Glomerular visceral epithelial cell (primary cell): ENCODE measurements at regions not wholly inside any gene's neighbourhood (a gene's known extent, or its start where the extent isn't known, plus 50 kb on each side); places are given as distances from the start of the nearest gene placed in this dataset.
"Not testable (repeated sequence)": the region's sequence is repeated elsewhere in the genome, so short reads cannot be mapped to it uniquely, and the experiment has no call there.

Source experiments
- DNase-seq: peaks from one replicate; pipeline ENCODE4 v3.0.0-alpha.2; 2016; ENCODE audit errors: extremely low spot score

DNA sequence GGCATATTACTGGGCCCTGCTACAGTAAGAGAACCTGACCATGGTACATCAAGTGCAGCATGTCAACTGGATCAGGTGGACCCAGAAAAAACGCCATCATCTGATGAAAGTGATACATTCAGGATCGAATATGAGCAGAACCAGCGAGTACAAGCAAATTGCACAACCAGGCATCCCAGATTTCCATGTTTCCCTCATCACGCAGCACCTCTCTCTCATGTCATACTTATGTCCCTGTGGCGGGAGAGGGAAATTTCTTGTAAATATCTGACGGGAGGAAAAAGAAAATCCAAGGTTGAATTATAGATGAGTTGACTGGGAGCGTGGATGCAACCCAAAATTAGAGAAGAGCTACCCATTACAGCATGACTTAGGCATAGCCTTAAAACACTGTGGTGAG lies 608.5 kb upstream of the FAT1 start:
- DNase-seq = no peak

DNA sequence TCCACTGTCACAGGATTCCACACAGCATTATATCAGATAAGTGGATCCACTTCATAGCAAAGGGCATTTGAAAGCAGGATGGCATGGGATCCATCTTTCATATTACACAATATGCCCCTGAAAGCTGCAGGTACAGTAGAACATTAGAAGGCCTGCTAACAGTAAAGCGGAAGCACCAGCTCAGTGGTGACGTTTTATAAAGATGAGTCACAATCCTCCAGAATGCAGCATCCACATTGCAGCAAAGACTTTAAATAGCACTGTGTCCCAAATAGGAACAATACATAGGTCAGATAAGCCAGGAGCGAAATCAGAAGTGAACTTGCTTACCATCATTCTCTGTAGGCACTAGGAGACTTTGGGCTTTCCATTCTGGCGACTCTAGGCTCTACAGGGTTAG lies 609.5 kb upstream of the FAT1 start:
- DNase-seq = no peak

DNA sequence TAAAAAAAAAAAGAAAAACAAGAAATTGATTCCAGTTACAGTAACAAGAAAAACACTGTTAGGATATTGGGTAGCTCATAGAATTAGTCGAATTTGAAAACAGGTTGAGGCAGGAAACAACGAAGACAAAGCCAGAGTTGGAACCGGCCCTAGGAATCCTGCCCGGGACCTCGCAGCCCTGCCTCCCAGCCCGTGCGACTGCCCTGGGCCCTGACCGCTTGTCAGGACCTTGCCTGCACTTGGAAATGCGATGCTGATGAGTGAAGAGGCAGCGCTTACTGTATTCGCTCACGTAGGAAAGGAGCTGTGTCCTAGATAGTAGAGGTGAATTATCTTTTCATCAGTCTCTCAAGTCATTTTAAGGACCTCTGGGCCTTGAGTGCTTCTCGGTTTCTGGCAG lies 611.7 kb upstream of the FAT1 start:
- no peak for DNase-seq

DNA sequence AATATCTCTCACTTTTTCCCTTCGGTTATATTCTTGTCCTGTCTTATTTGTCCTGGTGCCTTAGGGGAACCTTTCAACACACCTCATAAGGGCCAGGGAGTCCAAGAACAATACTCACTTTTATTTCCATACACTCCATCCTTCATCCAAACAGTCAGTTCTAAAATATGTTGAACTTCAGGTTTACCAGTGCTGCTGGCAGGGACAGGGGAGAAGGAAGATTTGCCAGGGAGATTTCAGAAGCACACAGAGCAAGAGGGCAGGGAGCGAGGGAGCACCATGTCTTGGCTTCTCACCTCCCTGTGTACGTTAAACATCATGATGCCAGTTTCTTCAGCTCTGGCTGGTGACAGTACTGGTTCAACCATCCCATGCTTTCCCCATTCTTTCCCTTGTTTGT lies 631.1 kb upstream of the FAT1 start:
- DNase-seq = no peak

DNA sequence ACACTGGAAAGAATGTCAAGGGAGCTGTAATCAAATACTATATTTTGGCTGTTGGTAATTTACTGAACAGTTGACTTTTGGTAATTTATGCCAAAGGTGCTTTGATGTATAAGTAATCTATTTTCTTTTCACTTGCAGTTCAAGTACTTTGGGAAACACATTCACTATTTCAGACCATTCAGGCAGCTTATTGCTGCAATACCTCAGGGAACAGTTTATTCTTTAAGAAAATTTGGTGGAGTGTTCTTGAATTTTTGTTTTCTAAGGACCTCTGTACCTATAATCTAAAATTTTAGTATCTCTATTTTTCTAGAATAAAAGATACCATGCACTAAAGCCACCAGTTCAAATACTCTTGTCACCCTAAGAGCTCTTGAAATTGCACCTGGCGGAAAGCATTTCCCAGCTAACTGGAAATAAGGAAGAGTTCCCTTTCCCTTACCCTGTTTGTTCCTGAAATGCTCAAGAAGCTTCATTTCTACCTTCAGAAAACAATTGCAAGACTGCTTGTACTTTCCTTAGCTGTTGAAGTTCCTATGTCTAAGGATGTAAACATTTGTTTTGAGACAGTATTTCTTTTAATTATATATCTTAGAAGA lies 633.5 kb upstream of the FAT1 start:
- no peak for DNase-seq

DNA sequence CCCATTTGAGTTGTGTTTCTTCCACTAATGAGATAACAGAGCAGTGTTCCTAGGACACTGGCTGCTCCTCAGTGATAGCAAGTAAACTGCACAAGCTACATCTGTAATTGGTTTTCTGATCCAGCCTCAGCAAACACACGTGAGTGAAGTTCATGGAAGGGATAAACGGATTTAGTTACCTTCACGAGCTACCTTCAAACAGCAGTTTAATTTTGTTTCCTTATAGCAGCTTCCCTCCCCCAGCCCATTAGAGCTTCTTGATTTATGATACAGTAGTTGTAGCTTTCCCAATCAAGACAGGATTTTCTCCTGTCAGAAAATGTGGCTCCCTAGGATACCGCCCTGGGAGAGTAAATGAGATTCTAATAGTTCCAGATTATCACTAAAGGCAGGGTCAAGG lies 634.2 kb upstream of the FAT1 start:
- no peak for DNase-seq

DNA sequence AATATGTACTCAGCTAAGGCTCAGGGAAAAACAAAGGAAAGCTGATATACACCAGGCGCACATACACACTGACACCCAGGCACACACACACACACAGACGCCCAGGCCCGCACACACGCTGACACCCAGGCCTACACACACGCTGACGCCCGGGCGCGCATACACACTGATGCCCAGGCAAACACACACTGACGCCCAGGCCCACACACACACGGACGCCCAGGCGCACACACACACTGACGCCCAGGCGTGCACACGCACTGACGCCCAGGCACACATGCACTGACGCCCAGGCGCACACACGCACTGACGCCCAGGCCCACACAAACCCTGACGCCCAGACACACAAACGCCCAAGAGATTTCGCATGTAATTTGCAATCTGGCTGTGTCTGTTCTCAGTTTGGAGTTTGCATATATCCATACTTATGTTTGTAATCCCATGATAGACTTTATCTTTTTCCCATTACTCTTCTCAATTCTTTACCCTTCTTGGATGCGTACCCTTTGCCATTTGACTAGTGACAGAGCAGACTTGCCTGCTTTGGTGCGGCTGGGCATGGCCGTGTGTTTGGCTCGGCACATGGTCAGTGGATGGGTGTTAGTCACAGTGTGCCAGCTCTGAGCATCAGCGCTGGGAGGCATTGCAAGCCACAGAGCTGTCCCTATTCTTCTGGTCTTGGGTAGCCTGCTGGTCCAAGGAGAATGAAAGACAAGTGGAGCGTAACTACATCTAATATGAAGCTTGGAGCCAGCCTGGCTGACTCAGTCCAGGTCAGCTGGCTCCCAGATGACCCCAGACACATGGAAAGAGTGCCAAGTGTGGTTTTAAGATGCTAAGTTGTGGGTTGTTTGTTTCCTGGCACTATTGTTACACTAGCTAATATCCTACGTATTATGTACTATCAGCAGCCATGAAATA lies 632.4 kb upstream of the ZFP42 start:
- peak; percentile 23 for DNase-seq

DNA sequence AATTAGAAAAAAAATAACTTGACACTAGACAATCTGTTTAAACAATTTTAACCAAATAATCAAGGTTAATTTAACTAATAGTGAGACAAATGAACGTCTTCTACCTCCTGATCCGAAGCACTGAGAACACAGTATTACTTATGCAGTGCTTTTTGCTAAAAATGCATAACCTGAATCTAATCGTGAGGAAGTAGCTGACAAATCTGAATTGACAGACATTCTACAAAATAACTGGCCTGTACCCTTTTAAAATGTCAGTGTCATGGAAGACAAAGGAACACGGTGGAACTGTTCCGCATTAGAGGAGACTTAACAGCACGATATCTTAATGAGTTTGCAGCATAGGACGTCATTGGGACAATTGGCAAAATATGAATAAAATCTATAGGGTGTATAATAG lies 631.2 kb upstream of the ZFP42 start:
- DNase-seq = no peak

DNA sequence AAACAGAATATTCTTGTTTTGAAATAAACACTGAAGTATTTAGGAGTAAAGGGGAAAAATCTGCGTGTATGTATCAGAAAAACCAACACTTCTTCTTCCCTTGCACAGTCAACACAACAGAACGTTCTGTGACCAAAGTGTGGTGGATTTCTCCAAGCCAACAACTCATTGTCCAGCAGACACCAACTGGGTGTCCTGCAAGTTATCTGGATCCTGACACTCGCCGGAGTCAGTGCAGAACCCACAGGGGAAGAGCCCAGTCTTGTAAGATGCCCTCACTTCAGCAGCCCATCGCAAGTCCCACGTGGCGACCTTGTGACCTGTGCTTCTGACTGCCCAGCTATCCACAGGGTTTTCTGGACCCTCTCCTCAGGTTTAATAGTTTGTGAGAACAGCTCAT lies 630.7 kb upstream of the ZFP42 start:
- DNase-seq = no peak

DNA sequence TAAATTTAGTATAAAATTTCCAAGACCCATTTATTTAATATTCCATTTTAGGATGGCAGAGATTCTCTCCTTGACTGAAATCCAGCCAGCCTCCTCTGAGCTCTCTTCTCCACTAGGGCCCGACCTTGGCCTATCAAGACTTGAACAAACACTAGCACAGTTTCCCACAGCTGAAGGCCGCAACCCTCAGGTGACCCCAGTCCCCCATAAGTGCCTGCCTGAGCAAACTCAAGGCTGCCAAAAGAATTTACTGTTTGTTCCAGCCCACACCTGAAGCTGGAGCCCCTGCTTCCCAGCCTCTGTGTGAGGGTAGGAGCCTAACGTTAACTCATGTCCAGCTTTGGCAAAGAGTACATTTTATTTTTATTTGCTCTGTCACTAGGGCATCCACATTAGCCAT lies 629.0 kb upstream of the ZFP42 start:
- DNase-seq = no peak

DNA sequence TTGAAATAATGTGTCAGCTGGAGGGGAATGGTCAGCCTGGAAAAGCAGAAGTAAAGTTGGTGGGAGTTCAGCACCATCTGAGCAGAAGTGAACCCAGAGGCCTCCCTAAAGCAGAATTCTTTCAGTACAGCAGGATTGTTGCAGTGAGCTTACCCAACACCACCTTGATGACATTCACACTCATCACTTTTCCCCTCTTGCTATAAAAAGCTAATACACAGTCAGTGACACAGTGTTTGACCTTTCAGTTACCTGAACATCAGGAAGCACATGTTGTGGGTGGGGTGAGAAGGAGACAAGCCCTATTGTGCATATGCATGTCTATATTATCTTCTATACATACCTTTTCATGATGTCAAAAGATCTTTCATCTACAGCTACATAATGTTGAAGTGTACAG lies 624.7 kb upstream of the ZFP42 start:
- DNase-seq = no peak

DNA sequence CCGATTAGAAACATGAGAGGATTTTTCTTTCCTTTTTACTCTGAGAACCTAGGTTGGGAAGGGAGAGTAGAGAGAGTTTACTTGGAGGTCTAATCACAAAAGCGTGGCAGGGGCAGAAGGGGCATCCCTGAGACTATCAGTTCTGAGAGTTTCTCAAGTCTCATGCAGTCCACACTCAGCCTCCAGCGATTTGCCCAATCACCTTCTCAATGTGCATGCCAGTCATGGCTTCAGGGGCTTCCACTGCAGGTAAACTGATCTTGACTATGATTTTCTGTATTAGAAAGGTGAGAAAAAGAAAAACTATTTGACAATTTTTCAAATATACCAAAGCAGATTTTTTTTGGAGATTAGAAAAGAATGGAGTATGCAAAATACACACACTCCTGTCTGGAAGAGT lies 617.1 kb upstream of the ZFP42 start:
- DNase-seq = no peak

DNA sequence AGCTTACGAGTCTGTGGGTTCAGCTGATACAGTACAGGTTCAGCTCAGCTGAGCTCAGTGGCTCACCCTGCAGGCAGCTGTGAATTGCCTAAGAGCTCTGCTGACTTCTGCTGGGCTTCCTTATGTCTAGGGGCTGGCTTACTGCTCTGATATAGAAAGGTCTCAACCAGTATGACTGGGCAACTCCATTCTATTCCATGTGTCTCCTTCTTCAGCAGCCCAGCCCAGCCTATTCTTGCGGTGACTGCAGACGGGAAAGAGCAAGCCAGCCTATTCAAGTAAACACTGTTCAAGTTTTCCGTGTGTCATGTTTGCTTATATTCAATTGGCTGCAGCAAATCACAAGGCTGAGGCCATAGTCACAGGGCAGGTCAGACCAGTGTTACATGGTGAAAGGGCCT lies 615.4 kb upstream of the ZFP42 start:
- DNase-seq = peak; percentile 8

DNA sequence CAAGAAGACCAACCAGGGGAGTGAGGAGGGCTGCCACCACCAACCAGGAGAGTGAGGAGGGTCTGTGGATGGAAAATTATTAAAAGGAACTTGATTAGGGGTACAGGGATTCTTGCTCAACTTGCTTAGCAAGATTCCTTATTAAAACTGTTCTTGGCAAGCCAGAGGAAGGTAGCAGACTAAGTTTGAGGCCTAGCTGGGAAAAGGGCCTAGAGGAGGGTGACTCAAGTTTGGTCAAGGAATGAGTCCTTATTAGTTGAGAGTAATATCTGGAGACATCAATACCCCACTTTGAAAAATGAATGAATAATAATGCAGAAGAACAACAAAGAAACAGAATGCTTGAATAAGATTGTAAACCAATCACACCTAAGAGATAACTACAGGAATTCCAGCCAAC lies 612.4 kb upstream of the ZFP42 start:
- DNase-seq = no peak

DNA sequence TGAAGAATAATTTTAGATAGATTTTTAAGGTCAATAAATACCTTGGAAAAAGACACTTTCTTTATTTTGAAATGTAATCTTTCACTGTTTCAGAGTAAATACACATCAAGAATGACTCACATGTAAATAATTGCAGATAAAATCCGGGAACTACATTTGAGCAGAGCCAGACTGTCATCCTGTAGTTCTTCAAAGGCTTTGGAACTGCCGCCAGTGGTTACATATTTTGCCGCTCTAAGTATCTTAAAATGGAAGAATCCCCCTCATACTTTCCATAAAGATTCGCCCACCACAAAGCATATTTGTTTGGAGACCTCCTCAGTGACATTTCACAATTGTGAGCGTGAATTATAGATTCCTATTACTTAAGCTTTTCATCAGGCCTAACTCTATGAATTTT lies 607.8 kb upstream of the ZFP42 start:
- DNase-seq = no peak

DNA sequence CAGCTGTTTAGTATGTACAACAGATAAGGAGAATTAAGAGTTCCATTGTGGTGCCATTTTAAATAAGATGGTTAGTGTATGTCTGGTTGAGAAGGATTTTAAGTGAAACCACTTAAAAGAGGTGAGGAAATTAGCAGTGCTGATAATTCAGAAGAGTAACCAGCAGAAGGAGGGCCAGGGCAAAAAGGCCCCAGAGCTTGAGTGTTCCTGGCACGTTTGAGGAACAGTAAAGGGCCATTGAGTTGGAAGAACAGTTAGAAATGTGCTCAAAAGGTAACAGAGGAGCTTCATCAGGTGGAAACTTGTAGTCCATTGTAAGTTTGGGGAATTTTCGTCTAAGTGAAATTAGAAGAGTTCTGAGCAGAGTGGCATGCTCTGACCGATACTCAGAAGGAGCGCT lies 606.2 kb upstream of the ZFP42 start:
- DNase-seq = no peak

DNA sequence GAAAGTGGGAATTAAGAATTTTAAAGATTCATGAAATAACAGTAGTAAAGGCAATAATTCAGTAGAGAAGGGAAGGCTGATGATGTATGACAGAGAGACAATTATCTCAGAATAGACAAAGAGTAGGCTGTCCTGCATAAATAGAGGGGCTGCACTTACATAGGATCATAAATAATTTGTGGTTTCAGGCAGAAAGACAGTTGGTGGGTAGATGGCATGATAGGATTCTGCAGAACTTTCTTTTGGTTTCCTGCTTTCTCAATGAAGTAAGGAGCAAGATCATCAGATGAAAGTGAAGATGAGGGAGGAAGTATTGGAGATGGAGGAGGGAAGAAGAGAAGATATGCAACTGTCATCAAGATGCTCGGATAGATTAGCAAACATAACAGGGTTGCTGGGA lies 604.9 kb upstream of the ZFP42 start:
- no peak for DNase-seq

DNA sequence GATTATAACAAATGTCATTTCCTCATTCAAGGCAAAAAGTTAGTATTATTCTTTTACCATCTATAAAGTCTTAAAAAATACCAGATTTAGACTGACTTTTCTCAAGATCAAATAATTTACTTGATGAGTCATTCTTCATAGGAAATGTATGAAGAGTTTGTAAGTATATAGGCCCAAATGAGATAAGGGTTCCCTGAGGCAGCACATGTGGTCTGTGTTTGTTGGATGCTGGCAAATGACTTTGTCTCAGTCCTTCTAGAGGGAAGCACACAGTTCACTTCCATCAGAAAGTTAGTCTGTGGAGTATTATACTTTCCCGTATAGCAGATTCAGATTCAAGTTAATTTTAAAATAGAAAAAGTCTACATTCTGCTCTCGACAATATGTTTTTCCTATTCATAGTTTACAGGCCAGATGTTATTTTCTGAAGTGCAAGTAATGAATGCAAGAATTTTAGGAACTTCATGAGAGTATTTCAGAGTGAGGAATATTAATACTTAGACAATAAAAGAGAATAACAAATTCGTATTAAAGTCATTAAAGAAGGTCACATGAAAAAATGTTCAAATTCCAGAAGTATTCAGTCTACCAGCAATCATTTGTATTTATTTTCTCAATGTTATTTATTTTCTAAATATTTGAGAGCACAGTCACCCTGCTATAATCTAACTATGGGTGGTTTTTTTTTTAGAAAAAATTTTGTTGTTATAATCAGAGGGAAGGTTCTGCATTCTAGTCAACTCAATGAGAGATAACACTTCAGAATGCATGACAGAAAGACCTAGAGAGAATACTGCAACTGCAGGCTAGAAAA lies 601.8 kb upstream of the ZFP42 start:
- no peak for DNase-seq

DNA sequence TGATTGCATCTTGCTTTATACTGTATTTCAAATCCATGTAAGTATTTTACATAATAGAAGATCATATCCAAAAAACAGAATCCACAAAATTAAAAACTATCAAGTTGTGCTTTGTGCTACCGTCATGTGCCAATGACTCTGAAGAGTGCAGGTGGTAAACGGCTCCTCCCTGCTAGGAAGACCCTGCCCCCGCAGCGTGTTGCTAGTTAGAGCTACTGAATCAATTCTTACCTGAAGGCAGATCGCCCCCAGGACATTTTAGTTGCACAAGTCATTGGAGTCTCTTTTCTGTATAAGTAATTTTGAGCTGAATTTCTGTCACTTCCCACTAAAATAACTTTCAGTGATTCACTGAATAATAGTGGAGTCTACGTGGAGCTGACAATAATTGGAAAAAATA lies 599.5 kb upstream of the ZFP42 start:
- no peak for DNase-seq

DNA sequence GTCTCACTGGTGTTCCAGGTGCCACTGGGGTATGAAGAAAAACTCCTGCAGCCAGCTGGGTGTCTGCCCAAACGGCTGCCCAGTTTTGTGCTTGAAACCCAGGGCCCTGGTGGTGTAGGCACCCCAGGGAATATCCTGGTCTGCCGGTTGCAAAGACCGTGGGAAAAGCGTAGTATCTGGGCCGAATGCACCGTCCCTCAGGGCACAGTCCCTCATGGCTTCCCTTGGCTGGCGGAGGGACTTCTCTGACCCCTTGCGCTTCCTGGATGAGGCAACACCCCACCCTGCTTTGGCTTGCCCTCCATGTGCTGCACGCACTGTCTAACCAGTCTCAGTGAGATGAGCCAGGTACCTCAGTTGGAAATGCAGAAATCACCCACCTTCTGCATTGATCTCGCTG lies 587.1 kb upstream of the ZFP42 start:
- not testable (repeated sequence) for DNase-seq

DNA sequence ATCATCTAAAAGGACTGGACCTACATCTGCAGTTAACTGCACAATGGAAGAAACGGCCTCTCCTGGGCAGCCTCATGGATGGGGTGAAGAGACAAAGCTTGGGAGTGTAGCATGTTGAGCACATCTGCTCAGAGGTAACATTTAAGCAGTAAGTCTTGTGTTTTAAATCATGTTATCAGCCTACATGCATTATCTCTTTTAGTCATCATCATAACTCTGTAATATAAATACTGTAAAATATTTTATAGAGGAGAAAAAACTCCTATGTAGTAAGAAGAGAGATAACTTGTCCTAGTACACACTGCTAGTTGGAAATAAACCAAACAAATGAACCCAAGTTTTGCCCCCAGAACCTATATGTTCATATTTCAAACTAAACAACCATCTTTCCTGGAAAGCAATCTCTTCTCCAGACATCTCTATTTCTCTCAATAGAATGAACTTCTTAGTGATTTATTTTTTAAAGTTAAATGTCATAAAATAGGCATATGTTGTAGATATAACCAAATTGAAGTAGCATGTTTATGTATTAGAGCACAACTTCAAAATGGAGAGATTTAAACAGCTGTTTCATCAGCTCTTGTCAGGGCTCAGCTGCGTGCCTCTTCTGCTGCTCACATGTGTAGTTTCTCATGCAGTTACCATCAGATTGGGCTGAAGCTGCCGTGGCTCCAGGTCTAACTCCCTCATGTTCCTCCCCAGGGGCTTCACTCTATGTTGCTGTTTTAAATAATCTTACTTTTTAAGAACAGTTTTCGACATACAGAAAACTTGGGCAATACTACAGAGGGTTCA lies 581.8 kb upstream of the ZFP42 start:
- DNase-seq = no peak

DNA sequence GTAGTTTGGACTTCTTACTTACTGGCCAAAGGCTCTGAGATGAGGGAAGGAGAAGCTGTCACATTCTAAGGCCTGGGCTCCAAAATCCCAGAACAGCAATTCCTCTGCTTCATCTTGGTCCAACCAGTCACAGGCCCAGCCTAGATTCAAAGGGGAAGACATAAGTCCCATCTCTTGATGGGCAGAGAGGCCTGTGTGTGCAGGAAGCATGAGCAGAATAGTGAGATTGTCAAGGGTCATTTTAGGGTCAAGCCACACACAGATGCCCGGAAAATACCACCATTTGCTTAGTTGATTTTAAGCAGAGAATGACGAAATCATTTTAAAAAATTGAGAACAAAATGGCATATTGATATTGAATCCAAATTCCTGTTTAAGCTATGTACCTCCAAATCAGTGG lies 580.9 kb upstream of the ZFP42 start:
- DNase-seq = no peak
